SK-N-MC (cell line): ENCODE measurements at regions not wholly inside any gene's neighbourhood (a gene's known extent, or its start where the extent isn't known, plus 50 kb on each side); places are given as distances from the start of the nearest gene placed in this dataset.

Experiments used
- EZH2 ChIP-seq: fragments of 200-600 bp; sonication (generic); IDR thresholded peaks from one replicate; pipeline ENCODE4 v1.6.1; 2017; ENCODE audit warnings: antibody characterized with exemption
- FOXP2 ChIP-seq: optimal IDR thresholded peaks from 2 replicates; pipeline ENCODE3; 2011; ENCODE audit warnings: mild to moderate bottlenecking, moderate library complexity; ENCODE audit not compliant: insufficient read depth; ENCODE audit errors: extremely low read length, control extremely low read depth
- POLR2AphosphoS5 ChIP-seq: IDR thresholded peaks from 2 replicates; pipeline ENCODE4 v1.6.1; 2012; ENCODE audit warnings: mild to moderate bottlenecking, low read depth, low read length, borderline replicate concordance

GRCh38 chr13:111537115-111537728 is 216.8 kb downstream of the TEX29 start:
- TF ChIP-seq EZH2, result no peak
- TF ChIP-seq FOXP2, result no peak
- TF ChIP-seq POLR2AphosphoS5, result no peak
